HEK293 (cell line): ENCODE measurements at regions not wholly inside any gene's neighbourhood (a gene's known extent, or its start where the extent isn't known, plus 50 kb on each side); places are given as distances from the start of the nearest gene placed in this dataset.

Experiments
- CTCF ChIA-PET: fragments of 350-600 bp; formaldehyde crosslinking; extraction: SDS; loops from one replicate; lab custom pipeline; 2021; ENCODE audit warnings: antibody characterized with exemption; lab: Yijun Ruan, JAX
- POLR2A ChIA-PET: fragments of 300-600 bp; formaldehyde crosslinking; extraction: SDS; loops from one replicate; lab custom pipeline; 2020; ENCODE audit warnings: antibody characterized with exemption, inconsistent platforms; lab: Yijun Ruan, JAX
- H3K27ac ChIP-seq: fragments of 200-500 bp; sonication (Bioruptor generic); 2 replicates; pipeline ENCODE4 v1.5.1; 2014; ENCODE audit warnings: low read depth, low read length, control low read depth, inconsistent platforms; ENCODE audit errors: extremely low read depth
- H3K36me3 ChIP-seq, 2 experiments: fragments of 200-500 bp in 1 of 2; sonication (Bioruptor generic) in 1 of 2; 1 replicate in 1 of 2; 2 replicates in 1 of 2; pipeline ENCODE4 v1.5.1; 2014 to 2017; ENCODE audit warnings: inconsistent platforms in 2 of 2, low read length in 2 of 2; ENCODE audit not compliant: control insufficient read depth in 2 of 2, insufficient read depth in 1 of 2
- H3K4me1 ChIP-seq: fragments of 200-500 bp; sonication (Bioruptor generic); 2 replicates; pipeline ENCODE4 v1.5.1; 2014; ENCODE audit warnings: mild to moderate bottlenecking, low read length, inconsistent platforms; ENCODE audit not compliant: control insufficient read depth, insufficient read depth
- H3K4me3 ChIP-seq: 2 replicates; pipeline ENCODE4 v1.5.1; 2011; ENCODE audit warnings: low read depth, mild to moderate bottlenecking, control low read depth, low read length, moderate library complexity
- H3K9me3 ChIP-seq: fragments of 200-500 bp; sonication (Bioruptor generic); 2 replicates; pipeline ENCODE4 v1.5.1; 2014; ENCODE audit warnings: low read depth, low read length, inconsistent platforms; ENCODE audit not compliant: control insufficient read depth, insufficient read depth
- CTCF ChIP-seq: fragments of 450-650 bp; formaldehyde crosslinking; IDR thresholded peaks from 2 replicates; pipeline ENCODE4 v1.5.1; 2016; ENCODE audit warnings: missing biosample characterization, missing genetic modification characterization
- ELK4 ChIP-seq: IDR thresholded peaks from 2 replicates; pipeline ENCODE4 v1.6.1; 2011; ENCODE audit warnings: mild to moderate bottlenecking, low read depth, low read length, borderline replicate concordance
- HOXA7 ChIP-seq: sonication (generic); formaldehyde crosslinking; IDR thresholded peaks from 2 replicates; pipeline ENCODE4 v1.8.1; 2022; ENCODE audit warnings: missing genetic modification reagents, borderline replicate concordance
- IKZF3 ChIP-seq: fragments of 450-650 bp; IDR thresholded peaks from 2 replicates; pipeline ENCODE4 v1.5.0; 2018; ENCODE audit warnings: missing biosample characterization, mild to moderate bottlenecking, missing genetic modification characterization, moderate library complexity
- KLF1 ChIP-seq: fragments of 450-650 bp; formaldehyde crosslinking; IDR thresholded peaks from 2 replicates; pipeline ENCODE4 v1.5.1; 2016; ENCODE audit warnings: missing biosample characterization, missing genetic modification characterization
- KLF17 ChIP-seq: fragments of 450-650 bp; formaldehyde crosslinking; IDR thresholded peaks from 2 replicates; pipeline ENCODE4 v1.5.1; 2016; ENCODE audit warnings: missing biosample characterization, missing genetic modification characterization
- PRDM1 ChIP-seq: fragments of 450-650 bp; formaldehyde crosslinking; IDR thresholded peaks from 2 replicates; pipeline ENCODE4; 2016; ENCODE audit warnings: missing biosample characterization, missing genetic modification characterization
- ZFP41 ChIP-seq: fragments of 450-650 bp; formaldehyde crosslinking; IDR thresholded peaks from 2 replicates; pipeline ENCODE4 v1.5.1; 2016; ENCODE audit warnings: missing biosample characterization, missing genetic modification characterization, borderline replicate concordance
- ZIC2 ChIP-seq: fragments of 450-650 bp; formaldehyde crosslinking; IDR thresholded peaks from 2 replicates; pipeline ENCODE4 v1.5.1; 2016; ENCODE audit warnings: missing biosample characterization, missing genetic modification characterization
- ZNF10 ChIP-seq: fragments of 450-650 bp; formaldehyde crosslinking; IDR thresholded peaks from 2 replicates; pipeline ENCODE4 v1.5.1; 2017; ENCODE audit warnings: missing biosample characterization, missing genetic modification characterization
- ZNF175 ChIP-seq: fragments of 450-650 bp; formaldehyde crosslinking; IDR thresholded peaks from 2 replicates; pipeline ENCODE4 v1.5.1; 2016; ENCODE audit warnings: missing biosample characterization, missing genetic modification characterization
- ZNF202 ChIP-seq: fragments of 450-650 bp; formaldehyde crosslinking; IDR thresholded peaks from 2 replicates; pipeline ENCODE4 v1.5.1; 2016; ENCODE audit warnings: missing biosample characterization, missing genetic modification characterization, borderline replicate concordance
- ZNF24 ChIP-seq: fragments of 450-650 bp; formaldehyde crosslinking; IDR thresholded peaks from 2 replicates; pipeline ENCODE4 v1.5.1; 2016; ENCODE audit warnings: missing biosample characterization, missing genetic modification characterization
- ZNF292 ChIP-seq: fragments of 450-650 bp; formaldehyde crosslinking; IDR thresholded peaks from 2 replicates; pipeline ENCODE4 v1.5.1; 2016; ENCODE audit warnings: low read depth, missing biosample characterization, missing genetic modification characterization, borderline replicate concordance
- ZNF354C ChIP-seq: fragments of 450-650 bp; formaldehyde crosslinking; IDR thresholded peaks from 2 replicates; pipeline ENCODE4 v1.5.1; 2016; ENCODE audit warnings: missing biosample characterization, missing genetic modification characterization, low read depth, borderline replicate concordance
- ZNF423 ChIP-seq: fragments of 450-650 bp; formaldehyde crosslinking; IDR thresholded peaks from 2 replicates; pipeline ENCODE4 v1.5.1; 2016; ENCODE audit warnings: missing biosample characterization, missing genetic modification characterization
- ZNF513 ChIP-seq: fragments of 450-650 bp; IDR thresholded peaks from 2 replicates; pipeline ENCODE4 v1.5.1; 2018; ENCODE audit warnings: missing biosample characterization, missing genetic modification characterization
- ZNF549 ChIP-seq: fragments of 450-650 bp; IDR thresholded peaks from 2 replicates; pipeline ENCODE4 v1.5.1; 2018; ENCODE audit warnings: missing biosample characterization, missing genetic modification characterization, mild to moderate bottlenecking, inconsistent platforms, moderate library complexity
- ZNF571 ChIP-seq: fragments of 450-650 bp; formaldehyde crosslinking; IDR thresholded peaks from 2 replicates; pipeline ENCODE4 v1.5.0; 2017; ENCODE audit warnings: missing biosample characterization, missing genetic modification characterization
- ZNF600 ChIP-seq: fragments of 450-650 bp; formaldehyde crosslinking; IDR thresholded peaks from 2 replicates; pipeline ENCODE4 v1.5.1; 2016; ENCODE audit warnings: missing biosample characterization, missing genetic modification characterization
- ZNF621 ChIP-seq: fragments of 450-650 bp; formaldehyde crosslinking; IDR thresholded peaks from 2 replicates; pipeline ENCODE4 v1.5.1; 2017; ENCODE audit warnings: missing biosample characterization, missing genetic modification characterization
- ZNF624 ChIP-seq: fragments of 450-650 bp; formaldehyde crosslinking; IDR thresholded peaks from 2 replicates; pipeline ENCODE4 v1.5.1; 2017; ENCODE audit warnings: missing biosample characterization, missing genetic modification characterization
- ZNF626 ChIP-seq: fragments of 450-650 bp; sonication (Bioruptor Pico); formaldehyde crosslinking; IDR thresholded peaks from 2 replicates; pipeline ENCODE4 v1.5.1; 2018; ENCODE audit warnings: missing biosample characterization, missing genetic modification characterization, inconsistent platforms
- ZNF658 ChIP-seq: fragments of 450-650 bp; formaldehyde crosslinking; IDR thresholded peaks from 2 replicates; pipeline ENCODE4; 2016; ENCODE audit warnings: missing biosample characterization, missing genetic modification characterization
- ZNF670 ChIP-seq: fragments of 450-650 bp; formaldehyde crosslinking; IDR thresholded peaks from 2 replicates; pipeline ENCODE4 v1.5.1; 2016; ENCODE audit warnings: missing biosample characterization, missing genetic modification characterization, low read depth
- ZNF677 ChIP-seq: fragments of 450-650 bp; IDR thresholded peaks from 2 replicates; pipeline ENCODE4 v1.5.0; 2018; ENCODE audit warnings: missing biosample characterization, mild to moderate bottlenecking, missing genetic modification characterization, moderate library complexity
- ZNF777 ChIP-seq: fragments of 450-650 bp; formaldehyde crosslinking; IDR thresholded peaks from 2 replicates; pipeline ENCODE4 v1.5.1; 2017; ENCODE audit warnings: missing biosample characterization, missing genetic modification characterization, borderline replicate concordance
- ZSCAN23 ChIP-seq: fragments of 450-650 bp; formaldehyde crosslinking; IDR thresholded peaks from 2 replicates; pipeline ENCODE4 v1.5.1; 2016; ENCODE audit warnings: missing biosample characterization, missing genetic modification characterization
- ZSCAN30 ChIP-seq: fragments of 450-650 bp; IDR thresholded peaks from 2 replicates; pipeline ENCODE4 v1.5.1; 2018; ENCODE audit warnings: missing biosample characterization, mild to moderate bottlenecking, missing genetic modification characterization, moderate library complexity

GRCh38 chr6:6407071-6407741 is 86.7 kb upstream of the F13A1 start (continued):
- TF ChIP-seq ELK4 (no peak), ZNF571 (no peak), HOXA7 (CRISPR knock-in tag) (no peak), KLF17 (tag by site-specific recombination) (no peak)

- Histone ChIP-seq H3K27ac (no peak overlapping the region), H3K4me3 (no peak overlapping the region), H3K9me3 (no peaks in the 10 kb centered on the region), H3K36me3 (no peaks in the 10 kb centered on the region), H3K4me1 (no peaks in the 10 kb centered on the region)
- ChIA-PET POLR2A (no interaction called here), CTCF (interaction anchor here (0.6 kb wide), 1 partner anchor 152 kb away, joined by 3 read pairs; no protein-coding TSS in a partner anchor)
- no peak for TF ChIP-seq ZNF670 (tag by site-specific recombination)
- no peak for TF ChIP-seq ZNF354C (tag by site-specific recombination)
- no peak for TF ChIP-seq ZNF626 (tag by site-specific recombination)
- no peak for TF ChIP-seq ZNF175 (tag by site-specific recombination)
- no peak for TF ChIP-seq IKZF3 (tag by site-specific recombination)
- no peak for TF ChIP-seq ZNF677
- no peak for TF ChIP-seq ZNF292 (tag by site-specific recombination)
- no peak for TF ChIP-seq ZNF24 (tag by site-specific recombination)
- no peak for TF ChIP-seq ZNF624
- TF ChIP-seq ZNF621: no peak
- TF ChIP-seq ZNF202: no peak
These were observed 89.1 kb upstream of the F13A1 start for GRCh38 chr6:6409397-6410030.

- H3K36me3 ChIP-seq: no peaks in the 10 kb centered on the region
- ChIA-PET CTCF (interaction anchor here (0.6 kb wide), 1 partner anchor 29 kb away, joined by 3 read pairs; no protein-coding TSS in a partner anchor), POLR2A (no interaction called here)
- no peaks in the 10 kb centered on the region for H3K4me1 ChIP-seq
- no peak overlapping the region for H3K27ac ChIP-seq
- H3K9me3 ChIP-seq: no peaks in the 10 kb centered on the region
- TF ChIP-seq ZFP41 (tag by site-specific recombination): no peak
- TF ChIP-seq KLF1 (tag by site-specific recombination): no peak
- TF ChIP-seq ZNF10 (tag by site-specific recombination): no peak
- TF ChIP-seq ZNF777 (tag by site-specific recombination): no peak
- no peak for TF ChIP-seq ZNF624
- no peak for TF ChIP-seq PRDM1 (tag by site-specific recombination)
- no peak for TF ChIP-seq ZNF600 (tag by site-specific recombination)
- TF ChIP-seq CTCF (tag by site-specific recombination): no peak
- no peak for TF ChIP-seq ZNF513
- TF ChIP-seq ZNF423 (tag by site-specific recombination): no peak
- TF ChIP-seq ZIC2 (tag by site-specific recombination): no peak
- no peak for TF ChIP-seq ZSCAN23 (tag by site-specific recombination)
- TF ChIP-seq ZNF549 (tag by site-specific recombination): no peak
- TF ChIP-seq ZSCAN30 (tag by site-specific recombination): no peak
- TF ChIP-seq ZNF658 (tag by site-specific recombination): no peak
- no peak overlapping the region for H3K4me3 ChIP-seq
These were observed 90.7 kb upstream of the F13A1 start for GRCh38 chr6:6411115-6411514.
